ENCODE measurements at regions not wholly inside any gene's neighbourhood (a gene's known extent, or its start where the extent isn't known, plus 50 kb on each side); places are given as distances from the start of the nearest gene placed in this dataset.

DNA sequence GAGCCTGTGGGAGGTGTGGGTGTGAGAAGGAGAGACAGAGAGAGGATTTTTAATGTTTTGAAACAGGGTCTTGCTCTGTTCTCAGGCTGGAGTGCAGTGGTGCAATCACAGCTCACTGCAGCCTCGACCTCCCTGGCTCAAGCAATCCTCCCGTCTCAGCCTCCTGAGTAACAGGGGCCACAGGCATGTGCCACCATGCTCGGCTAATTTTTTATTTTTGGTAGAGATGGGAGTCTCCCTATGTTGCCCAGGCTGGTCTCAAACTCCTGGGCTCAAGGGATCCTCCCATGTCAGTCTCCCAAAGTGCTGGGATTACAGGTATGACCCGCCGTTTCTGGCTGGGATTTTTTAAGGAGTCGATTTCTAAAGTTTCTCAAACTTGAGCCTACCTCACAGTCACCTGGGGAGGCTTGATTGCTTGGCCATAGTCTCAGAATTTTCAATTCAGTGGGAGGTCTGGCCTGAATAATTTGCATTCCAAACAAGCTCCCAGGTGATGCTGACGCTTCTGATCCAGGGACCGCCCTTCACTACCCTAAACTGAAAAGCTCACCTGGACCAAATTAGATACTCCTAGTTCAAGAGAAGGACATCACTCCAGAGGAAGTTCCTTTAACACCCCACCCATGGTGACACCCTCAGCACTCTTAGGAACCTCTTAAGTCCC lies 70.8 kb upstream of the SLC1A4 start:
- ATAC-seq (peak; percentile 2), DNase-seq (ENCODE audit: low spot score) (no peak), FAIRE-seq (no peak)
- WGBS (ENCODE audit: low lambda C conversion rate): 82% methylated on average over 8 of the region's 8 CpGs
- in situ Hi-C loops (cut with HindIII; ENCODE audit: extremely low pct_ligation_motif_present, low pct_unique_long_range_greater_than_20kb) (loop anchor here (5.0 to 25.0 kb wide), 4 partner anchors 69 to 646 kb away; partner anchors contain the start of gene SLC1A4), intact Hi-C loops (cut with micrococcal nuclease; ENCODE audit: unreplicated experiment) (loop anchor here (2.0 kb wide), 1 partner anchor 268 kb away; no protein-coding TSS in a partner anchor)
- no peaks in the 10 kb centered on the region for H3K79me2 ChIP-seq (ENCODE audit: insufficient read depth, low read length)
- H2AFZ ChIP-seq (ENCODE audit: low read length): peak overlapping the region; percentile 100
- H3K4me2 ChIP-seq (ENCODE audit: low read depth, low read length): peak overlapping the region; percentile 81
- peak overlapping the region; percentile 67 to 76 (median 69); a peak in 4 of 6 replicates for H3K4me3 ChIP-seq (replicated peaks in 1 of 3; ENCODE audit: insufficient read depth in 1 of 3, low read depth in 2 of 3, low read length in 3 of 3)
- H3K9me3 ChIP-seq (ENCODE audit: low read length): no peaks in the 10 kb centered on the region
- H3K9ac ChIP-seq (ENCODE audit: insufficient read depth, low read depth, low read length): peak overlapping the region; percentile 63; the same call in 1 of the 2 replicates
- no peaks in the 10 kb centered on the region for H3K36me3 ChIP-seq (replicated peaks in 1 of 2; ENCODE audit: control insufficient read depth in 1 of 2, insufficient read depth in 2 of 2, low read length in 2 of 2)
- H3K4me1 ChIP-seq (ENCODE audit: insufficient read depth, low read length): peaks cover 26% of the 10 kb centered on the region
- ChIA-PET POLR2A (interaction anchor here (0.6 to 2.1 kb wide), 8 partner anchors 24 to 269 kb away, joined by 3 to 11 read pairs (median 5); partner anchors contain the start of gene CEP68), CTCF (ENCODE audit: low intra/inter-chr PET ratio, low total read pairs) (interaction anchor here (1.1 to 3.9 kb wide), 7 partner anchors 46 to 655 kb away, joined by 3 to 65 read pairs (median 10); partner anchors contain the start of gene SLC1A4)
- no peak overlapping the region for H3K27ac ChIP-seq (ENCODE audit: extremely low read length, insufficient read depth, low read length)
- H3K27me3 ChIP-seq (ENCODE audit: control insufficient read depth in 1 of 2, insufficient read depth in 2 of 2, low read length in 2 of 2): 0 out of 5 replicates have a peak, but pooled peaks cover 0 to 4% of the 10 kb centered on the region in 2 experiments
- TF ChIP-seq ZNF547 (CRISPR knock-in tag; IDR thresholded peaks at IDR 0.05) (0 out of 2 replicates have a peak, but pooled peaks have one; percentile 14), SAFB2 (CRISPR knock-in tag; IDR thresholded peaks at IDR 0.05; ENCODE audit: borderline replicate concordance, low read depth) (no peak), ZNF292 (CRISPR knock-in tag; IDR thresholded peaks at IDR 0.05; ENCODE audit: borderline replicate concordance, low read depth) (peak; percentile 23; the same call in 1 of the 2 replicates), ZMAT3 (CRISPR knock-in tag; conservative IDR thresholded peaks at IDR 0.05) (0 out of 2 replicates have a peak, but pooled peaks have one; percentile 11), SOX5 (CRISPR knock-in tag; IDR thresholded peaks at IDR 0.05; ENCODE audit: borderline replicate concordance) (no peak), PHB2 (IDR thresholded peaks at IDR 0.05; ENCODE audit: partially characterized antibody) (no peak), ZNF251 (CRISPR knock-in tag; IDR thresholded peaks at IDR 0.05) (no peak), ZNF343 (CRISPR knock-in tag; IDR thresholded peaks at IDR 0.05) (no peak), SMAD9 (CRISPR knock-in tag; IDR thresholded peaks at IDR 0.05) (0 out of 2 replicates have a peak, but pooled peaks have one; percentile 50), HOXA5 (CRISPR knock-in tag; IDR thresholded peaks at IDR 0.05) (no peak), ZNF703 (CRISPR knock-in tag; IDR thresholded peaks at IDR 0.05; ENCODE audit: borderline replicate concordance) (no peak)
- TF ChIP-seq, protein P1, sequence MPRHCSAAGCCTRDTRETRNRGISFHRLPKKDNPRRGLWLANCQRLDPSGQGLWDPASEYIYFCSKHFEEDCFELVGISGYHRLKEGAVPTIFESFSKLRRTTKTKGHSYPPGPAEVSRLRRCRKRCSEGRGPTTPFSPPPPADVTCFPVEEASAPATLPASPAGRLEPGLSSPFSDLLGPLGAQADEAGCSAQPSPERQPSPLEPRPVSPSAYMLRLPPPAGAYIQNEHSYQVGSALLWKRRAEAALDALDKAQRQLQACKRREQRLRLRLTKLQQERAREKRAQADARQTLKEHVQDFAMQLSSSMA (CRISPR knock-in tag; IDR thresholded peaks at IDR 0.05): 0 out of 2 replicates have a peak, but pooled peaks have one; percentile 11
- TF ChIP-seq, protein P2, sequence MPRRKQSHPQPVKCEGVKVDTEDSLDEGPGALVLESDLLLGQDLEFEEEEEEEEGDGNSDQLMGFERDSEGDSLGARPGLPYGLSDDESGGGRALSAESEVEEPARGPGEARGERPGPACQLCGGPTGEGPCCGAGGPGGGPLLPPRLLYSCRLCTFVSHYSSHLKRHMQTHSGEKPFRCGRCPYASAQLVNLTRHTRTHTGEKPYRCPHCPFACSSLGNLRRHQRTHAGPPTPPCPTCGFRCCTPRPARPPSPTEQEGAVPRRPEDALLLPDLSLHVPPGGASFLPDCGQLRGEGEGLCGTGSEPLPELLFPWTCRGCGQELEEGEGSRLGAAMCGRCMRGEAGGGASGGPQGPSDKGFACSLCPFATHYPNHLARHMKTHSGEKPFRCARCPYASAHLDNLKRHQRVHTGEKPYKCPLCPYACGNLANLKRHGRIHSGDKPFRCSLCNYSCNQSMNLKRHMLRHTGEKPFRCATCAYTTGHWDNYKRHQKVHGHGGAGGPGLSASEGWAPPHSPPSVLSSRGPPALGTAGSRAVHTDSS (CRISPR knock-in tag; conservative IDR thresholded peaks at IDR 0.05): no peak
- TF ChIP-seq, protein P3, sequence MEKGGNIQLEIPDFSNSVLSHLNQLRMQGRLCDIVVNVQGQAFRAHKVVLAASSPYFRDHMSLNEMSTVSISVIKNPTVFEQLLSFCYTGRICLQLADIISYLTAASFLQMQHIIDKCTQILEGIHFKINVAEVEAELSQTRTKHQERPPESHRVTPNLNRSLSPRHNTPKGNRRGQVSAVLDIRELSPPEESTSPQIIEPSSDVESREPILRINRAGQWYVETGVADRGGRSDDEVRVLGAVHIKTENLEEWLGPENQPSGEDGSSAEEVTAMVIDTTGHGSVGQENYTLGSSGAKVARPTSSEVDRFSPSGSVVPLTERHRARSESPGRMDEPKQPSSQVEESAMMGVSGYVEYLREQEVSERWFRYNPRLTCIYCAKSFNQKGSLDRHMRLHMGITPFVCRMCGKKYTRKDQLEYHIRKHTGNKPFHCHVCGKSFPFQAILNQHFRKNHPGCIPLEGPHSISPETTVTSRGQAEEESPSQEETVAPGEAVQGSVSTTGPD (CRISPR knock-in tag; IDR thresholded peaks at IDR 0.05): 0 out of 2 replicates have a peak, but pooled peaks have one; percentile 31
- TF ChIP-seq, protein P4, sequence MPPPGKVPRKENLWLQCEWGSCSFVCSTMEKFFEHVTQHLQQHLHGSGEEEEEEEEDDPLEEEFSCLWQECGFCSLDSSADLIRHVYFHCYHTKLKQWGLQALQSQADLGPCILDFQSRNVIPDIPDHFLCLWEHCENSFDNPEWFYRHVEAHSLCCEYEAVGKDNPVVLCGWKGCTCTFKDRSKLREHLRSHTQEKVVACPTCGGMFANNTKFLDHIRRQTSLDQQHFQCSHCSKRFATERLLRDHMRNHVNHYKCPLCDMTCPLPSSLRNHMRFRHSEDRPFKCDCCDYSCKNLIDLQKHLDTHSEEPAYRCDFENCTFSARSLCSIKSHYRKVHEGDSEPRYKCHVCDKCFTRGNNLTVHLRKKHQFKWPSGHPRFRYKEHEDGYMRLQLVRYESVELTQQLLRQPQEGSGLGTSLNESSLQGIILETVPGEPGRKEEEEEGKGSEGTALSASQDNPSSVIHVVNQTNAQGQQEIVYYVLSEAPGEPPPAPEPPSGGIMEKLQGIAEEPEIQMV (CRISPR knock-in tag; IDR thresholded peaks at IDR 0.05; ENCODE audit: low read depth): 0 out of 2 replicates have a peak, but pooled peaks have one; percentile 4
- TF ChIP-seq, protein P5, sequence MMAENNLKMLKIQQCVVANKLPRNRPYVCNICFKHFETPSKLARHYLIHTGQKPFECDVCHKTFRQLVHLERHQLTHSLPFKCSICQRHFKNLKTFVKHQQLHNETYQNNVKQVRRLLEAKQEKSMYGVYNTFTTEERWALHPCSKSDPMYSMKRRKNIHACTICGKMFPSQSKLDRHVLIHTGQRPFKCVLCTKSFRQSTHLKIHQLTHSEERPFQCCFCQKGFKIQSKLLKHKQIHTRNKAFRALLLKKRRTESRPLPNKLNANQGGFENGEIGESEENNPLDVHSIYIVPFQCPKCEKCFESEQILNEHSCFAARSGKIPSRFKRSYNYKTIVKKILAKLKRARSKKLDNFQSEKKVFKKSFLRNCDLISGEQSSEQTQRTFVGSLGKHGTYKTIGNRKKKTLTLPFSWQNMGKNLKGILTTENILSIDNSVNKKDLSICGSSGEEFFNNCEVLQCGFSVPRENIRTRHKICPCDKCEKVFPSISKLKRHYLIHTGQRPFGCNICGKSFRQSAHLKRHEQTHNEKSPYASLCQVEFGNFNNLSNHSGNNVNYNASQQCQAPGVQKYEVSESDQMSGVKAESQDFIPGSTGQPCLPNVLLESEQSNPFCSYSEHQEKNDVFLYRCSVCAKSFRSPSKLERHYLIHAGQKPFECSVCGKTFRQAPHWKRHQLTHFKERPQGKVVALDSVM (CRISPR knock-in tag; IDR thresholded peaks at IDR 0.05): peak; percentile 94
- H4K20me1 ChIP-seq (ENCODE audit: insufficient read depth, low read length): no peaks in the 10 kb centered on the region
- no TSS peak for BruUV-seq (replicated peaks)

Data from HepG2 (cell line).